GM23248 (cell line): ENCODE measurements at regions not wholly inside any gene's neighbourhood (a gene's known extent, or its start where the extent isn't known, plus 50 kb on each side); places are given as distances from the start of the nearest gene placed in this dataset.

ENCODE experiments used
- EZH2 ChIP-seq: fragments of 200-600 bp; sonication (generic); IDR thresholded peaks from 2 replicates; pipeline ENCODE4 v1.6.1; 2018; ENCODE audit warnings: antibody characterized with exemption, mild to moderate bottlenecking; ENCODE audit not compliant: insufficient read depth, poor library complexity, severe bottlenecking
- EZH2phosphoT487 ChIP-seq: fragments of 200-600 bp; sonication (generic); IDR thresholded peaks from 2 replicates; pipeline ENCODE4 v1.6.1; 2018; ENCODE audit warnings: antibody characterized with exemption, moderate library complexity, mild to moderate bottlenecking, low read depth; ENCODE audit not compliant: insufficient read depth

- TF ChIP-seq EZH2phosphoT487 (no peak), EZH2 (no peak)
These were observed 98.3 kb upstream of the FGGY start for GRCh38 chr1:59198564-59198963.
